GM13976 (cell line): ENCODE measurements at regions not wholly inside any gene's neighbourhood (a gene's known extent, or its start where the extent isn't known, plus 50 kb on each side); places are given as distances from the start of the nearest gene placed in this dataset.

Source experiments
- DNase-seq: peaks from one replicate; pipeline ENCODE4 v3.0.0; 2012; ENCODE audit warnings: low spot score
- in situ Hi-C: fragments of 300-500 bp; cut with MboI; formaldehyde crosslinking; loops from one replicate; pipeline ENCODE4 v1.12.0; 2022; ENCODE audit warnings: low sequenced_read_pairs, mixed read lengths, inconsistent platforms; ENCODE audit not compliant: unreplicated experiment
- TF ChIP-seq, protein P1 (sequence below): IDR thresholded peaks from 2 replicates; pipeline ENCODE4 v1.5.1; 2012; ENCODE audit warnings: borderline replicate concordance, mild to moderate bottlenecking; ENCODE audit not compliant: insufficient read depth; ENCODE audit errors: extremely low read depth, missing control alignments, control extremely low read depth

DNA sequence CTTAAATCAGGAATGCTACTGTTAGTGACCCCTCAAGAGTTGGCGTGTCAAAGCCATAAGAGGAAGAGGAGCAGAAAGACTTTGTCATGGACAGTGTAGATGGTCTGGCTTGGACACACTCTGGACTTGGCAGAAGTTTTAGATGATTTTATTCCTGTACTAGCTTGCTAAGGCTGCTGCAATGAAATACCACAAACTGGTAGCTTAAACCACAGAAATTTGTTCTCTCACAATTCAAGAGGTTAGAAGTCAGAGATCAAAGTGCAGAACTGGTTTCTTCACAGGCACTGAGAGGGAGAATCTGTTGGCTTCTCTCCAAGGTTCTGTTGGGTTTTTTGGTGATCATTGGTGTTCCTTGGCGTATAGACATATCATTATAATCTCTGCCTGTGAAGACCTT lies 869.8 kb upstream of the B3GALT2 start:
- no peak for DNase-seq
- TF ChIP-seq, protein P1, sequence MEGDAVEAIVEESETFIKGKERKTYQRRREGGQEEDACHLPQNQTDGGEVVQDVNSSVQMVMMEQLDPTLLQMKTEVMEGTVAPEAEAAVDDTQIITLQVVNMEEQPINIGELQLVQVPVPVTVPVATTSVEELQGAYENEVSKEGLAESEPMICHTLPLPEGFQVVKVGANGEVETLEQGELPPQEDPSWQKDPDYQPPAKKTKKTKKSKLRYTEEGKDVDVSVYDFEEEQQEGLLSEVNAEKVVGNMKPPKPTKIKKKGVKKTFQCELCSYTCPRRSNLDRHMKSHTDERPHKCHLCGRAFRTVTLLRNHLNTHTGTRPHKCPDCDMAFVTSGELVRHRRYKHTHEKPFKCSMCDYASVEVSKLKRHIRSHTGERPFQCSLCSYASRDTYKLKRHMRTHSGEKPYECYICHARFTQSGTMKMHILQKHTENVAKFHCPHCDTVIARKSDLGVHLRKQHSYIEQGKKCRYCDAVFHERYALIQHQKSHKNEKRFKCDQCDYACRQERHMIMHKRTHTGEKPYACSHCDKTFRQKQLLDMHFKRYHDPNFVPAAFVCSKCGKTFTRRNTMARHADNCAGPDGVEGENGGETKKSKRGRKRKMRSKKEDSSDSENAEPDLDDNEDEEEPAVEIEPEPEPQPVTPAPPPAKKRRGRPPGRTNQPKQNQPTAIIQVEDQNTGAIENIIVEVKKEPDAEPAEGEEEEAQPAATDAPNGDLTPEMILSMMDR = no peak
- in situ Hi-C loops = no loop called here

DNA sequence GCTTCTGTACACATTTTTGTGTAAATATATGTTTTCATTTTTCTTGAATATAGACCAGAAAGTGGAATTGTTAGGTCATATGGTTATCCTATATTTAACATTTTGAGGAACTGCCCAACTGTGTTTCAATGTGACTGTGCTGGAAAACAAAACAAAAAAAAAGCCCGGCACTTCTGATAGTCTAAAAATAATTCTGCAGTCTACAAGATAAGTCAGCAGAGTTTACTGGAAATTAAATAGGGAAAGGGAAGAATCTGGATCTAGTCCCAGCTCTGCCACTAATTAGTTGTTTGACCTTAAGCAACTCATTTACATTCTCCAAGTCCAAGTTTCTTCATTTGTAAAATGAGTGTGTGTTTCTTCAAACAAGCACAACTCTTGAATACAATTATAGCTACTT lies 869.1 kb upstream of the B3GALT2 start:
- DNase-seq = no peak

DNA sequence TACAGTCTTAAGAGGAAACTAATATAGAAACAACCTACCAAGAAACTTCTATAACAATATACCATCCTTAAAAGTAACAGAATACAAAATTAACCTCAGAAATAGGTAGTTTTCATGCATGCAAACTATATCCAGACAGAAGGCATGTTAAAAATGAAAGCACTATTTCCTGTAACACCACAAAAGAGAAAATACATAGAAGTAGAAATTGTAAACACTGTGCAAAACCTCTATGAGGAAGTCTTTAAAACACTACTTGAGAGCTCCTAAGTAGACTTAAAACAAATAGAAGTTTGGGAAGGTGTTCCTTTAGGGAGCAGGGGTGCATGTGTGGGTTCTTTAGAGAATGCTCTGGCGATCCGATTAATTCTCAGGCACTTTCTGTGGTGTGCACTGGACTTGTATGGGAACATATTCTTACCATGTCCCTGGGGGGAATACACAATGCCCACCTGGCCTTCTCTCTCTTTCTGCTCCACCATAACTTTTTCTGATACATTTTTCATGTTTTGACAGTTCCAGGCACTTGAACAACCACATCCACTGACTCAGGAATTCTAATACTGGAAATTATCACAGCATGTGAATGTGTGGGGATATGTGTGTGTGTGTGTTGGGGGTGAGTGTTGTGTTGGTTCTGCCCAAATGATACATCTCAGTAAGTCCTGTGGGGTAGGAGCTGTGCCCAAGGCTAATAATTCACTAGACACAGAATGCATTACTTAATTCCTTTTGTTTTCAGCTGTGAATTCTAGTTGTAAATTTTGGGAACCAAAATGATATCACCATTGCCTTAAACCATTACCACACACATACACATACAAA lies 866.3 kb upstream of the B3GALT2 start:
- in situ Hi-C loops = no loop called here
- TF ChIP-seq, protein P1 = no peak
- DNase-seq = no peak

More for the DNA sequence above, 869.1 kb upstream of the B3GALT2 start:
- TF ChIP-seq, protein P1 = no peak
- in situ Hi-C loops = no loop called here

DNA sequence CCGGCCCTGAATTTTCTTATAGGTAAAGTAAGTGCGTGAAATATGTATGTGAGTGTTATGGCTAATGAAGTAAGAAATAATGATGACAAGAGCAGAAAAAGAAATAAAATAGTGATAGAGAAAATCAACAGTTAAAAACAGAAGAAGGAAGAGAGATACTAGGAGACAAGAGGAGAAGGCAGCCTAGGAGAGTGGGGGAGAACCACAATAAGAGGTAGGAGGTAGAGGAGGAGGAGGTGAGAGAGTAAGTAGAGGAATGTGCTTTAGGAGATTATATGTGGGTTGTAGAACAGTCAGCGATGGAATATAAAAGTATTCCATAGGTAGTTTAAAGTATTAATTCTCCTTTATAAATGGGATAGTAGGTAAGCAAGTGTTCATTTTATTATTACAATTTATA lies 861.5 kb upstream of the B3GALT2 start:
- DNase-seq = no peak
- TF ChIP-seq, protein P1 = no peak
- in situ Hi-C loops = no loop called here

DNA sequence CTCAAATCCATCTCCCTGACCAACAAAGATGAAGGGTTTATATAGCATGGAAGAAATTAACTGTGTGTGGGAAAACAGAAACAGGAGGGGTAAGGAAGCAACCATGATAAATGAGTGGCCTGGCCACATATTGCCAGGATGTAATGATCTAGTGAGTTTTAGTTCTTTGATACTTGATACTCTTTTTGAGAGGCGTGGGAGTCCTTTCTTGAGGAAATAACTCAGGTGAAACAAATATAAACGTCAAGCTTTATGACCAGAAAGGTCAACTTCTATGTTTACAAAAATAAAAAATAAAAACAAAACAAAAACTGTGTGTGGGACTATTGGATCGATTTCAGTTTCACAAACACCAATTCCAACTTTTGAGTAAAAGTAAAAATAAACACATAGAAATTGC lies 860.8 kb upstream of the B3GALT2 start:
- TF ChIP-seq, protein P1 = no peak
- in situ Hi-C loops = no loop called here
- DNase-seq = no peak

DNA sequence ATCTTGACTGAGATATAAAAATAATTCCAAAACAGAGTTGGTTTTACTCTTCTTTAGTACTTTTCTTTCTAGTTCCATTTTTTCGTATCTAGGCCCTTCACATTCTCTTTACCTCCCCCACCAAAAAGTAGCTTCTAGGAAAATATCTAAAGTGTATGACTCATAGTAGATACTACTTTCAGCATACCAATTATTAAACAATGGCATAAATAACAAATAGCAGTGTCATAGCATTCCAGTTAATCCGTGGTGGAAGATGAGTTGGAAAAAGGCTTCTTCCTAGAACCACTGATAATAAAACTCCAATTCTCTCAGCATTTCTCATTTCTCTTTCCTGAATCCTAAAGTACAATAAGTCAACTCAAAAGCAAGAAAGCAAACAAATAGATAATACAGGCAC lies 859.0 kb upstream of the B3GALT2 start:
- in situ Hi-C loops = no loop called here
- no peak for DNase-seq
- TF ChIP-seq, protein P1 = no peak
